ENCODE measurements at regions not wholly inside any gene's neighbourhood (a gene's known extent, or its start where the extent isn't known, plus 50 kb on each side); places are given as distances from the start of the nearest gene placed in this dataset.

DNA sequence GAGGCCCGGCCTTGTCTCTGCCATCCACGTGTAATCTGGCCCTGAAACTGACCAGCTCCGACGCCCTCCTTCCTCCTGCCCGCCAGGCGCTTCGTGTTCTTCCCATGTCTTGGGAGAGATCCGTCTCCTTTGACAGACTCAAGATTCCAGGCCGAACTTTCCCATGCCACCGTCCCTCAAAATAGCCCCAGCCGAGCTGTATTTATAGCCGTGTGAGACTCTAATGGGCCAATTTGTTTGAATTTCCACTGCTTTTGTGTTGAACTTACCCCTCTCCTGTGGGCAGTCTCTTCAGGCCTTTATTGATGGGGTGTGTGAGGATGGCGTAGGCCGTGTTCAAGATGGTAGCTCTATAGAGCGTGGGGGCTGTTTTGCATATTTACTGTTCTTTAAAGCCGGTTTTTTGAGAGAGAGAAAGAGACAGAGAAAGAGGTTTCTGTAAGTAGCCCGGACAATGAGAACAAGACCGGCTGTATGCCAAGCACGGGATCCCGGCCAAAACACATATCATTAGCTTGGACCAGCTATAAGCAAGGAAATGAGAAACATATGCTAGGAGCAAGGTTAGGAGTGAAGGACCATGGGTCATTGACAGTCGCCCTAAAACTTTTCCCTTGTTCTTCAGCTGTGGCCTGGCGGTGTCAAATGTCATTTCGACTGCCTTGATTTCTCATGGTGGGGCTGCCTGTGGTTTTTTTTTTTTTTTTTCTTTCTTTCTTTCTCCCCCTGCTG lies 124.5 kb upstream of the ZFHX3 start:
- TF ChIP-seq CTCF (IDR thresholded peaks at IDR 0.05), result no peak; the same call in 1 of the 2 replicates

GRCh38 chr16:73171901-73172240 lies 123.9 kb upstream of the ZFHX3 start:
- TF ChIP-seq CTCF (IDR thresholded peaks at IDR 0.05), result no peak

- no peak for TF ChIP-seq CTCF (IDR thresholded peaks at IDR 0.05)
These were observed 123.5 kb upstream of the ZFHX3 start for GRCh38 chr16:73171380-73171779.

DNA sequence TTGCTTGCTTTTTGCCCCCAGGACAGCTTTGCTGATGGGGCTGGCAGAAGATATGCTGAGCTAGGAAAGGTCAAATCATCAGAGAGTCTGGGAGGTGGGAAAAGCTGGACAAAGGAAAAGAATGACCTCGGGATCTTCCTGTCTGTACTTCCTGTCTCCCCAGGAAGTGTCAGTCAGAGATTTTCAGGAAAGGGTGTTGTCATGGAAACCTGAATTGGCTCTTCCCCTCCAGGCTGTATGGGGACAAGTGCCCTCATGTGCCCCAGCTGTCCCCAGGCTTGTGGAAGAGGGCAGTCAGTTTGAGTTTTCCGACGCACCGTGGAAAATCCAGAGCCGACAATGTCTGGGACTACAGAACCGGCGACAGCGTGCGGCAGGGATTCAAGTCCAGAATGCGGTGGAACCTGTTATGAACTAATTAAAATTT lies 122.7 kb upstream of the ZFHX3 start:
- TF ChIP-seq CTCF (IDR thresholded peaks at IDR 0.05), result no peak

DNA sequence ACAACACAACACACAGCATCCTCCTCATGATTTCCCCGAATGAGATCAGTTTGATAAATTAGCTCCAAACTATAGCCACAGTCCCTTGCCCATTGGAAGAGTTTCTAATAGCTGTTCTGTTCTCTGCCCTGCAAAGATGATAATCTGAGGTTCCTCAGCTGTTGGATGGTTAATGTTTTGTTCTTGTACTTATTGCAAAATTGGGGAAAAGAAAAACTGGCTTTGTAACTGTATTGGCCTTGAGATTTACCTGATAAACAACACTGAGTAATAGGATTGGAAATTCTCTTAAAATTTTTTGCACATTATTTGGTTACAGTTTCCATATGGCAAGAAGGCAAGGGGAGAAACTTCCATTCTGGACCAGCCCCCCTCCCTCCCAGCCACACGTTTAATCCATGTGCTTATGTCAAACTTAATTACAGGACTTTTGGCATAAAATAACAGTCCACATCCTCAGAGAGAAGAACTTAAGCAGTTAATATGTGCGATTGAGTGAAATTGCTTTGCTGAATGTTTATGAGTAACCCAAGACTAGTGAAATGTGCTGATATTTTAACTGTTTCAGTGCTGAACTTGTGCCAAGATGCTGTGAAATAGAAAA lies 119.1 kb upstream of the ZFHX3 start:
- no peak for TF ChIP-seq CTCF (IDR thresholded peaks at IDR 0.05)

DNA sequence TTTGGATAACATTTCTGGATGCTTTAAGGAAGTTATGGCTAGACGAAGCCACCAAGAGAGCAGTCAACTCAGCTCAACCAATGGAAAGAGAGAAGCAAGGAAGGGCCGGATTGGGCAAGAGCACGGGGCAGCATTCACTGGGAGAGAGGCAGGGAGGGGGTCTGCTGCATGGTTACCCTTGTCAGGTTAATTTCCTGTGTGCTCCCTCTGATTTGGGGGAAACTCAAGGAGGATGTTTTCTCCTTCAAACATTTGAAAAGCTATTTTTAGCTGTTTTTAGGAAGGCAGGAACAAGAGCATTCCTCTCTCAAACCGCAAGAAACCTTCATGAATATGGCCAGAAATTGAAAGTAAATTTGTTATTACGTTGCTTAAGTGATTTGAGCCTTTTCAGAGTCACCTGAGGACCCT lies 118.5 kb upstream of the ZFHX3 start:
- TF ChIP-seq CTCF (IDR thresholded peaks at IDR 0.05), result no peak

DNA sequence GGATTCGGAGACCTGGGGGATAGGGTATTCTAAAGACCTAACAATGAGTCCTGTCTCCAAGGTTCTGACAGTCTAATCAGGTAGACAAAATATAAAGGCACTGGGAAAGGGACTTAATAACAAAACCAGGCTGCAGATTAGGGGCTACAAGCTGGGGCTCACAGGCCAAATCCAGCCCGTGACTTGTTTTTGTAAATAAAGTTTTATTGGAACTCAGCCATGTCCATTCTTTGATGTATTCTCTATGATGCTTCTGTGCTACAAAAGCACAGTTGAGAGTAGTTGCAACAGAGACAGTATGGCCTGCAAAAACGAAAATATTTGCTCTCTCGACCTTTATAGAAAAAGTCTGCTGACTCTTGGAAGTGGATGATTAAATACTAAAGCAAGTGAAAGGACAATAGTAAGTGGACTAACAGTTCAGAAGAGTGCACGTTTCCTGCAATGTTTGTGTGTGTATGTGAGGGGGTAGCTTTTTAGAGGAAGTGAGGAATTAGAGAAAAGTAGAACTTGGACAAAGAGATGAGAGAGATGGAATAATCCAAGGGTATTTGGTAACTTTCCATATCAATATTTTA lies 115.4 kb upstream of the ZFHX3 start:
- TF ChIP-seq CTCF (IDR thresholded peaks at IDR 0.05), result no peak

All from LNCAP (cell line).